ENCODE measurements at regions not wholly inside any gene's neighbourhood (a gene's known extent, or its start where the extent isn't known, plus 50 kb on each side); places are given as distances from the start of the nearest gene placed in this dataset.

- TF ChIP-seq CTCF (IDR thresholded peaks at IDR 0.05 in 4 of 5, conservative IDR thresholded peaks at IDR 0.05 in 1 of 5) (no peak), POLR2A (IDR thresholded peaks at IDR 0.05) (no peak)
Observed at GRCh38 chr1:223008808-223009207, 134.2 kb downstream of the TLR5 start.

All from gastrocnemius medialis (tissue), 4 donors.